GM12801 (cell line): ENCODE measurements at regions not wholly inside any gene's neighbourhood (a gene's known extent, or its start where the extent isn't known, plus 50 kb on each side); places are given as distances from the start of the nearest gene placed in this dataset.

ENCODE experiments used
- CTCF ChIP-seq: IDR thresholded peaks from one replicate; pipeline ENCODE4 v1.5.1; 2011; ENCODE audit warnings: control low read depth; ENCODE audit not compliant: insufficient read length; ENCODE audit errors: extremely low read depth

GRCh38 chr6:66245231-66245630 is 538.2 kb upstream of the EYS start:
- TF ChIP-seq CTCF: no peak

GRCh38 chr6:66238851-66239250 is 531.8 kb upstream of the EYS start:
- TF ChIP-seq CTCF: no peak

- no peak for TF ChIP-seq CTCF
Observed at GRCh38 chr6:66232890-66233289, 525.9 kb upstream of the EYS start.

GRCh38 chr6:66230591-66230990 is 523.6 kb upstream of the EYS start:
- no peak for TF ChIP-seq CTCF

- TF ChIP-seq CTCF: no peak
Observed at GRCh38 chr6:66226109-66226508, 519.1 kb upstream of the EYS start.

- TF ChIP-seq CTCF: no peak
Observed at GRCh38 chr6:66210964-66211363, 503.9 kb upstream of the EYS start.

GRCh38 chr6:66200390-66200789 is 493.4 kb upstream of the EYS start:
- no peak for TF ChIP-seq CTCF

- TF ChIP-seq CTCF: no peak
Observed at GRCh38 chr6:66199171-66199570, 492.1 kb upstream of the EYS start.
